ENCODE measurements at regions not wholly inside any gene's neighbourhood (a gene's known extent, or its start where the extent isn't known, plus 50 kb on each side); places are given as distances from the start of the nearest gene placed in this dataset.

DNA sequence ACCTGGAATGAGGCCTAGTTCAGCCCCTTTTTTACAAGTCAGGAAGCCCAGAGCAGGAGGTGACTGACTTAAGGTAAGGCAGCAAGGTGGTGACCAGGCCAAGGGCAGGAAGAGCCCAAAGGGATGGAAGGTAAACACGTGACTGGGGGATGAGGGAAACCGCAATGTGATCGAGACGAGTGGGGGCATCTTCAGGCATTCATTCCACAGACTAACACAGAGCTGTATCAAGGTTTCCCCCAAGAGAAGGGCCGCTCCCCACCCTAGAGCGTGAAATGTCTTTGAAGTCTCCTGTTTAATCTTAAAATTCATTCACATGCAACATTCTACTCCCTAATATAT, 76.3 kb upstream of the PIM1 start:
- WGBS, result 70% methylated on average over 6 of the region's 6 CpGs
- Histone ChIP-seq H3K36me3 (no peaks in the 10 kb centered on the region), H3K4me3 (no peak overlapping the region), H3K27ac (no peak overlapping the region), H3K27me3 (replicated peaks; ENCODE audit: insufficient read depth) (no peaks in the 10 kb centered on the region), H3K4me1 (replicated peaks) (no peaks in the 10 kb centered on the region), H3K9me3 (no peaks in the 10 kb centered on the region)
- intact Hi-C loops (cut with DNase I), result no loop called here
- no peak for DNase-seq (ENCODE audit: low spot score)
- TF ChIP-seq, protein P1, sequence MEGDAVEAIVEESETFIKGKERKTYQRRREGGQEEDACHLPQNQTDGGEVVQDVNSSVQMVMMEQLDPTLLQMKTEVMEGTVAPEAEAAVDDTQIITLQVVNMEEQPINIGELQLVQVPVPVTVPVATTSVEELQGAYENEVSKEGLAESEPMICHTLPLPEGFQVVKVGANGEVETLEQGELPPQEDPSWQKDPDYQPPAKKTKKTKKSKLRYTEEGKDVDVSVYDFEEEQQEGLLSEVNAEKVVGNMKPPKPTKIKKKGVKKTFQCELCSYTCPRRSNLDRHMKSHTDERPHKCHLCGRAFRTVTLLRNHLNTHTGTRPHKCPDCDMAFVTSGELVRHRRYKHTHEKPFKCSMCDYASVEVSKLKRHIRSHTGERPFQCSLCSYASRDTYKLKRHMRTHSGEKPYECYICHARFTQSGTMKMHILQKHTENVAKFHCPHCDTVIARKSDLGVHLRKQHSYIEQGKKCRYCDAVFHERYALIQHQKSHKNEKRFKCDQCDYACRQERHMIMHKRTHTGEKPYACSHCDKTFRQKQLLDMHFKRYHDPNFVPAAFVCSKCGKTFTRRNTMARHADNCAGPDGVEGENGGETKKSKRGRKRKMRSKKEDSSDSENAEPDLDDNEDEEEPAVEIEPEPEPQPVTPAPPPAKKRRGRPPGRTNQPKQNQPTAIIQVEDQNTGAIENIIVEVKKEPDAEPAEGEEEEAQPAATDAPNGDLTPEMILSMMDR (IDR thresholded peaks at IDR 0.05), result no peak
- no peak for TF ChIP-seq POLR2AphosphoS5 (IDR thresholded peaks at IDR 0.05)
- no peak for TF ChIP-seq POLR2A (IDR thresholded peaks at IDR 0.05)

DNA sequence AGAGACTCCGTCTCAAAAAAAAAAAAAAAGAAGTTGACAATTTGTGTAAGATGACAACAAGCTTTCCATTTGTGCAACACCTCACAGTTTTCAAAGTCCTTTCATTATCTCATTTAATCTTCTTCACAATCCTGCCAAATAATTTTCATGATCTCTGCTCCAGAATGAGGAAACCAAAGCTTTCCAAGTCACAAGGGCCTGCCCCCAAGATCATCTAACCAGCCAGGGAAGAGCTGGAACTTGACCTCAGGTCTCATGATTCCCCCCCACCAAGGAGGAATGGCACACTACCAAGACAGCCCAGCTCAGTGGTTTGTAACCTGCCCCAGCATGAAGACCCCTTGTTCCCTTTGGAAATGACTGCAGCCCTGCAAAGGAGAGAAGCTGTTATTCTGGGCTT, 74.0 kb upstream of the PIM1 start:
- DNase-seq (ENCODE audit: low spot score), result no peak
- WGBS, result 58% methylated on average over 1 of the region's 1 CpG
- Histone ChIP-seq H3K4me1 (replicated peaks) (no peaks in the 10 kb centered on the region), H3K27ac (no peak overlapping the region), H3K9me3 (no peaks in the 10 kb centered on the region), H3K27me3 (replicated peaks; ENCODE audit: insufficient read depth) (no peaks in the 10 kb centered on the region), H3K36me3 (no peaks in the 10 kb centered on the region), H3K4me3 (no peak overlapping the region)
- TF ChIP-seq, protein P1 (IDR thresholded peaks at IDR 0.05), result no peak
- TF ChIP-seq POLR2AphosphoS5 (IDR thresholded peaks at IDR 0.05) (no peak), POLR2A (IDR thresholded peaks at IDR 0.05) (no peak)
- intact Hi-C loops (cut with DNase I), result no loop called here

DNA sequence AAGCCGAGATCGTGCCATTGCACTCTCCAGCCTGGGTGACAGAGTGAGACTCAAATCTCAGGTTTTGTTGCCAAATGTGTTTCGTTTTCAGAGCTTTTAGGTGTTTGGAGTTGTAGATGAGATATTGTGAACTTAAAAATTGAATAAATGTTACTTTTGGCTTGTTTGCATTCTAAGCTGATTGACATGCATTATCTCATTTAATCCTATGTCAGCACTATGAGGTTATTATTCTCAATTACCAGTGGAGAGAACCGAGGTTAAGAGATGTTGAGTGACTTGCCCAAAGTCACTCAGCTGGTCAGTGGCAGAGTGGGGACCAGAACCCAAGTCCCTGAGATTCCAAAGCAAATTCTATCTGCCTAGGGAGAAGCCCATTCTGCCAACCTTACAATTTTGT, 72.6 kb upstream of the PIM1 start:
- TF ChIP-seq, protein P1 (IDR thresholded peaks at IDR 0.05), result no peak
- TF ChIP-seq POLR2A (IDR thresholded peaks at IDR 0.05) (no peak), POLR2AphosphoS5 (IDR thresholded peaks at IDR 0.05) (no peak)
- intact Hi-C loops (cut with DNase I), result no loop called here
- no peaks in the 10 kb centered on the region for H3K9me3 ChIP-seq
- no peak for DNase-seq (ENCODE audit: low spot score)
- no peaks in the 10 kb centered on the region for H3K27me3 ChIP-seq (replicated peaks; ENCODE audit: insufficient read depth)
- peaks cover 3% of the 10 kb centered on the region for H3K4me1 ChIP-seq (replicated peaks)
- no peak overlapping the region for H3K4me3 ChIP-seq
- WGBS, result 91% methylated on average over 4 of the region's 4 CpGs
- H3K27ac ChIP-seq, result no peak overlapping the region
- H3K36me3 ChIP-seq, result no peaks in the 10 kb centered on the region

DNA sequence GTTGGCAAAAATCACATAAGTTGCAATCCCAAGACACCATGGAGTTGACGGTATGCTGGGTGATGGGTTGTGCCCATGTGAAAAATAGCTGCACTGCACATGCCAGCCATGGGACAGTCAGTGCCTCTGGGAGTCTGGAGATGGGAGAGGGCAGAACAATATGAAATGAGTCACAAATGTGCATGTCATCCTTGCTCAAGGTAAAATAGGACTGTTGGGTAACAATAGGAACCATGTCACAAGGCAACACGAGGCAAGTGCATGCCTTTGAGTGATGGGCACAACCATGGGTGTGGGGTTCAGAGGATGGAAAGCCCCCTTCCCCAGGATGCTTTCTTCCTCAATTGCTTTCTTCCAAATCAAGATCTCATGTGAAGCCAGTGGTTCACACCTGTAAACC, 70.5 kb upstream of the PIM1 start:
- H3K27me3 ChIP-seq (replicated peaks; ENCODE audit: insufficient read depth), result no peaks in the 10 kb centered on the region
- 65% methylated on average over 2 of the region's 2 CpGs for WGBS
- peaks cover 14% of the 10 kb centered on the region for H3K4me1 ChIP-seq (replicated peaks)
- no peak overlapping the region for H3K4me3 ChIP-seq
- H3K27ac ChIP-seq, result no peak overlapping the region
- H3K36me3 ChIP-seq, result no peaks in the 10 kb centered on the region
- H3K9me3 ChIP-seq, result no peaks in the 10 kb centered on the region
- no peak for DNase-seq (ENCODE audit: low spot score)
- TF ChIP-seq POLR2A (IDR thresholded peaks at IDR 0.05) (no peak), POLR2AphosphoS5 (IDR thresholded peaks at IDR 0.05) (no peak)
- TF ChIP-seq, protein P1 (IDR thresholded peaks at IDR 0.05), result no peak
- intact Hi-C loops (cut with DNase I), result no loop called here

DNA sequence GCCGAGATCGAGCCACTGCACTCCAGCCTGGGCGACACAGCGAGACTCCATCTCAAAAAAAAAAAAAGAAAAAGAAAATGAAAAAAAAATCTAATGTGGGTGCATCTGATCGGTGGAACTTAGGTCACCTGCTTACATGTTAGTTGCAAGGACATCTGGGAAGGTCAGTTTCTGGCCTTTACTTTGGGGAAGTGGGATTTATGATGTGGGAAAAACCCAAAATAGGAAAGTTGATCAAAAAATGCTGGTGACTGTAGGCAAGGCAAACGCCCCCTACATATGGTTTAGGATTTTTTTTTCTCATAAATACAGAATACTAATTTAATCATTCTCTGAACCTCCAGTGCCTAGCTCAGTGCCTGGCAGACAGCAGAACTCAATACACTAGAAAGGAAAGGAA, 69.2 kb upstream of the PIM1 start:
- TF ChIP-seq POLR2AphosphoS5 (IDR thresholded peaks at IDR 0.05), result no peak
- TF ChIP-seq POLR2A (IDR thresholded peaks at IDR 0.05), result no peak
- TF ChIP-seq, protein P1 (IDR thresholded peaks at IDR 0.05), result no peak
- intact Hi-C loops (cut with DNase I), result no loop called here
- H3K27me3 ChIP-seq (replicated peaks; ENCODE audit: insufficient read depth), result no peaks in the 10 kb centered on the region
- no peaks in the 10 kb centered on the region for H3K9me3 ChIP-seq
- no peaks in the 10 kb centered on the region for H3K36me3 ChIP-seq
- no peak overlapping the region for H3K4me3 ChIP-seq
- no peak for DNase-seq (ENCODE audit: low spot score)
- WGBS, result 93% methylated on average over 6 of the region's 6 CpGs
- no peak overlapping the region for H3K27ac ChIP-seq
- H3K4me1 ChIP-seq (replicated peaks), result peaks cover 15% of the 10 kb centered on the region
